ENCODE measurements at regions not wholly inside any gene's neighbourhood (a gene's known extent, or its start where the extent isn't known, plus 50 kb on each side); places are given as distances from the start of the nearest gene placed in this dataset.

- in situ Hi-C loops (cut with HindIII; ENCODE audit: low pct_ligation_motif_present, low sequenced_read_pairs), result no loop called here
- no peak overlapping the region for H3K4me3 ChIP-seq (ENCODE audit: low read depth, low read length)
- no peaks in the 10 kb centered on the region for H3K27me3 ChIP-seq (replicated peaks)
- no peak for DNase-seq
- H3K36me3 ChIP-seq (replicated peaks), result no peaks in the 10 kb centered on the region
- no peak overlapping the region for H3K27ac ChIP-seq
- TF ChIP-seq CTCF (IDR thresholded peaks at IDR 0.05; ENCODE audit: low read depth, low read length, missing control alignments), result no peak
Observed at GRCh38 chr4:138105331-138105730, 136.8 kb downstream of the SLC7A11 start.

GRCh38 chr4:138104284-138104680 lies 137.9 kb downstream of the SLC7A11 start:
- DNase-seq, result no peak
- in situ Hi-C loops (cut with HindIII; ENCODE audit: low pct_ligation_motif_present, low sequenced_read_pairs), result no loop called here

GRCh38 chr4:138103597-138104283 lies 138.4 kb downstream of the SLC7A11 start:
- in situ Hi-C loops (cut with HindIII; ENCODE audit: low pct_ligation_motif_present, low sequenced_read_pairs), result no loop called here
- H3K36me3 ChIP-seq (replicated peaks), result no peaks in the 10 kb centered on the region
- no peaks in the 10 kb centered on the region for H3K27me3 ChIP-seq (replicated peaks)
- no peak for DNase-seq
- H3K27ac ChIP-seq, result no peak overlapping the region
- H3K4me3 ChIP-seq (ENCODE audit: low read depth, low read length), result no peak overlapping the region
- TF ChIP-seq CTCF (IDR thresholded peaks at IDR 0.05; ENCODE audit: low read depth, low read length, missing control alignments), result no peak

More at GRCh38 chr4:138104284-138104680, 137.9 kb downstream of the SLC7A11 start:
- no peak overlapping the region for H3K4me3 ChIP-seq (ENCODE audit: low read depth, low read length)
- H3K27me3 ChIP-seq (replicated peaks), result no peaks in the 10 kb centered on the region
- no peak for TF ChIP-seq CTCF (IDR thresholded peaks at IDR 0.05; ENCODE audit: low read depth, low read length, missing control alignments)
- no peak overlapping the region for H3K27ac ChIP-seq
- H3K36me3 ChIP-seq (replicated peaks), result no peaks in the 10 kb centered on the region

GRCh38 chr4:138099385-138099784 lies 142.8 kb downstream of the SLC7A11 start:
- Histone ChIP-seq H3K27me3 (replicated peaks) (no peaks in the 10 kb centered on the region), H3K27ac (no peak overlapping the region), H3K36me3 (replicated peaks) (no peaks in the 10 kb centered on the region), H3K4me3 (ENCODE audit: low read depth, low read length) (no peak overlapping the region)
- TF ChIP-seq CTCF (IDR thresholded peaks at IDR 0.05; ENCODE audit: low read depth, low read length, missing control alignments), result no peak
- in situ Hi-C loops (cut with HindIII; ENCODE audit: low pct_ligation_motif_present, low sequenced_read_pairs), result no loop called here
- no peak for DNase-seq

- Histone ChIP-seq H3K27me3 (replicated peaks) (no peaks in the 10 kb centered on the region), H3K4me3 (ENCODE audit: low read depth, low read length) (no peak overlapping the region), H3K27ac (no peak overlapping the region), H3K36me3 (replicated peaks) (no peaks in the 10 kb centered on the region)
- in situ Hi-C loops (cut with HindIII; ENCODE audit: low pct_ligation_motif_present, low sequenced_read_pairs), result no loop called here
- no peak for DNase-seq
- no peak for TF ChIP-seq CTCF (IDR thresholded peaks at IDR 0.05; ENCODE audit: low read depth, low read length, missing control alignments)
Observed at GRCh38 chr4:138097912-138098600, 144.1 kb downstream of the SLC7A11 start.
